Tibial nerve (tissue), 4 donors: ENCODE measurements at regions not wholly inside any gene's neighbourhood (a gene's known extent, or its start where the extent isn't known, plus 50 kb on each side); places are given as distances from the start of the nearest gene placed in this dataset.

Experiments
- CTCF ChIP-seq, 5 experiments: fragments of 200-600 bp in 3 of 5; fragments of 450-650 bp in 2 of 5; sonication (generic) in 3 of 5; IDR thresholded peaks; one replicate each; pipeline ENCODE4 v1.5.1; 2016 to 2019; ENCODE audit warnings: antibody characterized with exemption in 5 of 5, mild to moderate bottlenecking in 3 of 5, moderate library complexity in 2 of 5
- EP300 ChIP-seq, 2 donors: sonication (generic); formaldehyde crosslinking; IDR thresholded peaks; one replicate each; pipeline ENCODE4 v1.6.1; 2017; ENCODE audit warnings: antibody characterized with exemption in 2 of 2, mild to moderate bottlenecking in 1 of 2

- TF ChIP-seq EP300 (IDR thresholded peaks at IDR 0.05), result no peak
- no peak for TF ChIP-seq CTCF (IDR thresholded peaks at IDR 0.05)
These were observed 219.1 kb upstream of the C14orf180 start for GRCh38 chr14:104360501-104360900.
